DND-41 (cell line): ENCODE measurements at regions not wholly inside any gene's neighbourhood (a gene's known extent, or its start where the extent isn't known, plus 50 kb on each side); places are given as distances from the start of the nearest gene placed in this dataset.

Experiments
- ATAC-seq: fragments of 200-7000 bp; cut with Tn5 transposase; 3 replicates; pipeline ENCODE4 v1.9.1; 2021; ENCODE audit warnings: low read depth; ENCODE audit not compliant: insufficient read depth
- DNase-seq: peaks from one replicate; pipeline ENCODE4 v3.0.0-alpha.2; 2020
- H2AFZ ChIP-seq: 2 replicates; pipeline ENCODE4 v1.6.0; 2012; ENCODE audit warnings: low read depth, low read length
- H3K27ac ChIP-seq: 2 replicates; pipeline ENCODE4 v1.5.1; 2012; ENCODE audit warnings: low read length, inconsistent platforms
- H3K27me3 ChIP-seq: fragments of 200-600 bp; sonication (generic); 2 replicates; pipeline ENCODE4 v1.6.0; 2012; ENCODE audit warnings: low read length, mild to moderate bottlenecking, inconsistent platforms; ENCODE audit not compliant: insufficient read depth, poor library complexity
- H3K36me3 ChIP-seq: 2 replicates; pipeline ENCODE4 v1.5.1; 2012; ENCODE audit warnings: low read length, inconsistent platforms; ENCODE audit not compliant: insufficient read depth
- H3K4me1 ChIP-seq: 2 replicates; pipeline ENCODE4 v1.5.1; 2012; ENCODE audit warnings: mild to moderate bottlenecking, low read length; ENCODE audit not compliant: insufficient read depth
- H3K4me2 ChIP-seq: 2 replicates; pipeline ENCODE4 v1.6.0; 2012; ENCODE audit warnings: mild to moderate bottlenecking, moderate library complexity, low read length, inconsistent platforms; ENCODE audit not compliant: insufficient read depth
- H3K4me3 ChIP-seq, 2 experiments: fragments of 200-600 bp in 1 of 2; shearing (Covaris generic) in 1 of 2; 2 replicates each; pipeline ENCODE4 v1.5.1; 2012 to 2016; ENCODE audit warnings: inconsistent platforms in 2 of 2, low read length in 2 of 2, mild to moderate bottlenecking in 2 of 2, low read depth in 1 of 2, moderate library complexity in 1 of 2
- H3K79me2 ChIP-seq: 2 replicates; pipeline ENCODE4 v1.6.0; 2012; ENCODE audit warnings: low read length, inconsistent platforms; ENCODE audit not compliant: insufficient read depth
- H3K9ac ChIP-seq: 2 replicates; pipeline ENCODE4 v1.6.0; 2012; ENCODE audit warnings: low read depth, mild to moderate bottlenecking, inconsistent platforms, low read length, moderate library complexity
- H3K9me3 ChIP-seq: 2 replicates; pipeline ENCODE4 v1.5.1; 2012; ENCODE audit warnings: low read length, moderate library complexity, mild to moderate bottlenecking, inconsistent platforms; ENCODE audit not compliant: insufficient read depth, severe bottlenecking
- H4K20me1 ChIP-seq: 2 replicates; pipeline ENCODE4 v1.6.0; 2012; ENCODE audit warnings: low read length; ENCODE audit not compliant: insufficient read depth
- CTCF ChIP-seq: IDR thresholded peaks from 2 replicates; pipeline ENCODE4 v1.5.1; 2012; ENCODE audit warnings: borderline replicate concordance, low read length, moderate library complexity, mild to moderate bottlenecking; ENCODE audit not compliant: poor library complexity, severe bottlenecking; ENCODE audit errors: extremely low read depth
- EZH2 ChIP-seq: IDR thresholded peaks from 3 replicates; pipeline ENCODE4 v1.6.1; 2012; ENCODE audit warnings: borderline replicate concordance, low read depth, mild to moderate bottlenecking, moderate library complexity, low read length, inconsistent platforms; ENCODE audit not compliant: severe bottlenecking

- no peak overlapping the region for H2AFZ ChIP-seq
- H3K4me2 ChIP-seq: no peak overlapping the region
- DNase-seq: no peak
- no peak overlapping the region for H3K27ac ChIP-seq
- no peak for TF ChIP-seq EZH2
- no peak for TF ChIP-seq CTCF
- peaks cover 13% of the 10 kb centered on the region for H3K4me1 ChIP-seq
- H3K9me3 ChIP-seq: no peaks in the 10 kb centered on the region
- H3K79me2 ChIP-seq: no peaks in the 10 kb centered on the region
- ATAC-seq: no peak
- H3K9ac ChIP-seq: no peak overlapping the region
- H4K20me1 ChIP-seq: 0 out of 2 replicates have a peak, but pooled peaks cover 3% of the 10 kb centered on the region
- H3K4me3 ChIP-seq: no peak overlapping the region
- H3K36me3 ChIP-seq: no peaks in the 10 kb centered on the region
- H3K27me3 ChIP-seq: peaks cover 37% of the 10 kb centered on the region
These were observed 148.6 kb upstream of the PKDCC start for GRCh38 chr2:41899189-41899588.

- Histone ChIP-seq H2AFZ (no peak overlapping the region), H3K4me3 (no peak overlapping the region), H3K36me3 (no peaks in the 10 kb centered on the region), H3K27ac (no peak overlapping the region), H3K79me2 (no peaks in the 10 kb centered on the region), H3K4me1 (peaks cover 13% of the 10 kb centered on the region), H3K4me2 (no peak overlapping the region), H3K9ac (no peak overlapping the region), H4K20me1 (0 out of 2 replicates have a peak, but pooled peaks cover 3% of the 10 kb centered on the region), H3K9me3 (no peaks in the 10 kb centered on the region), H3K27me3 (peaks cover 37% of the 10 kb centered on the region)
- ATAC-seq (no peak), DNase-seq (no peak)
- no peak for TF ChIP-seq CTCF
- TF ChIP-seq EZH2: no peak
These were observed 147.7 kb upstream of the PKDCC start for GRCh38 chr2:41900101-41900577.

- no peaks in the 10 kb centered on the region for H3K9me3 ChIP-seq
- H3K79me2 ChIP-seq: no peaks in the 10 kb centered on the region
- H2AFZ ChIP-seq: no peak overlapping the region
- H3K4me1 ChIP-seq: no peaks in the 10 kb centered on the region
- TF ChIP-seq EZH2: no peak
- TF ChIP-seq CTCF: no peak
- no peak for ATAC-seq
- no peak overlapping the region for H3K4me3 ChIP-seq
- DNase-seq: no peak
- no peak overlapping the region for H3K27ac ChIP-seq
- H3K4me2 ChIP-seq: no peak overlapping the region
- peaks cover 32% of the 10 kb centered on the region for H3K27me3 ChIP-seq
- no peaks in the 10 kb centered on the region for H3K36me3 ChIP-seq
- H4K20me1 ChIP-seq: 0 out of 2 replicates have a peak, but pooled peaks cover 3% of the 10 kb centered on the region
- H3K9ac ChIP-seq: no peak overlapping the region
These were observed 144.9 kb upstream of the PKDCC start for GRCh38 chr2:41902897-41903296.
